HEK293 (cell line): ENCODE measurements at regions not wholly inside any gene's neighbourhood (a gene's known extent, or its start where the extent isn't known, plus 50 kb on each side); places are given as distances from the start of the nearest gene placed in this dataset.
"Not testable (repeated sequence)": the region's sequence is repeated elsewhere in the genome, so short reads cannot be mapped to it uniquely, and the experiment has no call there.

ENCODE experiments used
- PRDM10 ChIP-seq: fragments of 450-650 bp; formaldehyde crosslinking; IDR thresholded peaks from 2 replicates; pipeline ENCODE4 v1.5.1; 2016; ENCODE audit warnings: missing biosample characterization, missing genetic modification characterization
- SCRT2 ChIP-seq: fragments of 450-650 bp; formaldehyde crosslinking; IDR thresholded peaks from 2 replicates; pipeline ENCODE4 v1.5.1; 2016; ENCODE audit warnings: missing biosample characterization, missing genetic modification characterization
- YY1 ChIP-seq: fragments of 450-650 bp; formaldehyde crosslinking; IDR thresholded peaks from 2 replicates; pipeline ENCODE4 v1.5.1; 2018; ENCODE audit warnings: missing biosample characterization, missing genetic modification characterization
- ZNF157 ChIP-seq: fragments of 450-650 bp; formaldehyde crosslinking; IDR thresholded peaks from 2 replicates; pipeline ENCODE4 v1.5.1; 2016; ENCODE audit warnings: missing biosample characterization, missing genetic modification characterization
- ZNF202 ChIP-seq: fragments of 450-650 bp; formaldehyde crosslinking; IDR thresholded peaks from 2 replicates; pipeline ENCODE4 v1.5.1; 2016; ENCODE audit warnings: missing biosample characterization, missing genetic modification characterization, borderline replicate concordance
- ZNF23 ChIP-seq: fragments of 450-650 bp; formaldehyde crosslinking; IDR thresholded peaks from 2 replicates; pipeline ENCODE4 v1.5.1; 2016; ENCODE audit warnings: missing biosample characterization, missing genetic modification characterization, borderline replicate concordance
- ZNF501 ChIP-seq: fragments of 450-650 bp; formaldehyde crosslinking; IDR thresholded peaks from 2 replicates; pipeline ENCODE4 v1.5.1; 2016; ENCODE audit warnings: missing biosample characterization, missing genetic modification characterization
- ZNF785 ChIP-seq: fragments of 450-650 bp; formaldehyde crosslinking; IDR thresholded peaks from 2 replicates; pipeline ENCODE4 v1.5.1; 2016; ENCODE audit warnings: missing biosample characterization, missing genetic modification characterization
- TF ChIP-seq, protein P1 (sequence below): fragments of 450-650 bp; formaldehyde crosslinking; IDR thresholded peaks from 2 replicates; pipeline ENCODE4 v1.5.1; 2016; ENCODE audit warnings: missing biosample characterization, missing genetic modification characterization
- TF ChIP-seq, protein P2 (sequence below): fragments of 450-650 bp; formaldehyde crosslinking; IDR thresholded peaks from 2 replicates; pipeline ENCODE4 v1.5.1; 2017; ENCODE audit warnings: missing biosample characterization, missing genetic modification characterization

DNA sequence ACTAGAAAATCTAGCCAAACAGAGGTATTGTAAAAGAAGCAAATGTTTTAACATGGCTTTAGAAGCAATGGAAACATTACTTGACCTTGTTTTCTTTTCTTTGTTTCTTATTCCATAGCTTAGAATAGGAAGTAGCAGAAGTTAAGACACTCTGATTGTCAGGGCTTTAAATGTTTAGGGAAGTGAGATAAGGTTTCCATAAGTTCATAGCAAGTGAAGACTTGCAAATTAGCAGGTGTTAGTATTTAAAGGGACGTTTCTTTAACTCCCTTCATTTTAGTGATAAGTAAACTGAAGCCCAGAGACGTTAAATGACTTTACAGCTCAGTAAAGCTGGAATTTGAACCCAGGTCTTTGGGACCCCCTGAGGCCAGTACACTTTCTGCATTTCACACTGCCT lies 338.7 kb upstream of the NOTCH2NLA start:
- TF ChIP-seq ZNF157 (tag by site-specific recombination); ZNF23 (tag by site-specific recombination); ZNF501 (tag by site-specific recombination); ZNF785 (tag by site-specific recombination); YY1 (tag by site-specific recombination); ZNF202; PRDM10 (tag by site-specific recombination); SCRT2 (tag by site-specific recombination): not testable (repeated sequence)
- TF ChIP-seq, protein P1, sequence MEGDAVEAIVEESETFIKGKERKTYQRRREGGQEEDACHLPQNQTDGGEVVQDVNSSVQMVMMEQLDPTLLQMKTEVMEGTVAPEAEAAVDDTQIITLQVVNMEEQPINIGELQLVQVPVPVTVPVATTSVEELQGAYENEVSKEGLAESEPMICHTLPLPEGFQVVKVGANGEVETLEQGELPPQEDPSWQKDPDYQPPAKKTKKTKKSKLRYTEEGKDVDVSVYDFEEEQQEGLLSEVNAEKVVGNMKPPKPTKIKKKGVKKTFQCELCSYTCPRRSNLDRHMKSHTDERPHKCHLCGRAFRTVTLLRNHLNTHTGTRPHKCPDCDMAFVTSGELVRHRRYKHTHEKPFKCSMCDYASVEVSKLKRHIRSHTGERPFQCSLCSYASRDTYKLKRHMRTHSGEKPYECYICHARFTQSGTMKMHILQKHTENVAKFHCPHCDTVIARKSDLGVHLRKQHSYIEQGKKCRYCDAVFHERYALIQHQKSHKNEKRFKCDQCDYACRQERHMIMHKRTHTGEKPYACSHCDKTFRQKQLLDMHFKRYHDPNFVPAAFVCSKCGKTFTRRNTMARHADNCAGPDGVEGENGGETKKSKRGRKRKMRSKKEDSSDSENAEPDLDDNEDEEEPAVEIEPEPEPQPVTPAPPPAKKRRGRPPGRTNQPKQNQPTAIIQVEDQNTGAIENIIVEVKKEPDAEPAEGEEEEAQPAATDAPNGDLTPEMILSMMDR = not testable (repeated sequence)
- TF ChIP-seq, protein P2, sequence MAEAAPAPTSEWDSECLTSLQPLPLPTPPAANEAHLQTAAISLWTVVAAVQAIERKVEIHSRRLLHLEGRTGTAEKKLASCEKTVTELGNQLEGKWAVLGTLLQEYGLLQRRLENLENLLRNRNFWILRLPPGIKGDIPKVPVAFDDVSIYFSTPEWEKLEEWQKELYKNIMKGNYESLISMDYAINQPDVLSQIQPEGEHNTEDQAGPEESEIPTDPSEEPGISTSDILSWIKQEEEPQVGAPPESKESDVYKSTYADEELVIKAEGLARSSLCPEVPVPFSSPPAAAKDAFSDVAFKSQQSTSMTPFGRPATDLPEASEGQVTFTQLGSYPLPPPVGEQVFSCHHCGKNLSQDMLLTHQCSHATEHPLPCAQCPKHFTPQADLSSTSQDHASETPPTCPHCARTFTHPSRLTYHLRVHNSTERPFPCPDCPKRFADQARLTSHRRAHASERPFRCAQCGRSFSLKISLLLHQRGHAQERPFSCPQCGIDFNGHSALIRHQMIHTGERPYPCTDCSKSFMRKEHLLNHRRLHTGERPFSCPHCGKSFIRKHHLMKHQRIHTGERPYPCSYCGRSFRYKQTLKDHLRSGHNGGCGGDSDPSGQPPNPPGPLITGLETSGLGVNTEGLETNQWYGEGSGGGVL (tag by site-specific recombination) = not testable (repeated sequence)
